GM18951 (cell line): ENCODE measurements at regions not wholly inside any gene's neighbourhood (a gene's known extent, or its start where the extent isn't known, plus 50 kb on each side); places are given as distances from the start of the nearest gene placed in this dataset.

ENCODE experiments used
- POLR2A ChIP-seq: IDR thresholded peaks from 4 replicates; pipeline ENCODE4 v1.6.1; 2011; ENCODE audit warnings: mild to moderate bottlenecking; ENCODE audit not compliant: insufficient read length, insufficient read depth; ENCODE audit errors: extremely low read depth
- in situ Hi-C: fragments of 300-500 bp; cut with MboI; formaldehyde crosslinking; loops from one replicate; pipeline ENCODE4 v1.12.0; 2022; ENCODE audit warnings: low sequenced_read_pairs, mixed read lengths, inconsistent platforms; ENCODE audit not compliant: unreplicated experiment

DNA sequence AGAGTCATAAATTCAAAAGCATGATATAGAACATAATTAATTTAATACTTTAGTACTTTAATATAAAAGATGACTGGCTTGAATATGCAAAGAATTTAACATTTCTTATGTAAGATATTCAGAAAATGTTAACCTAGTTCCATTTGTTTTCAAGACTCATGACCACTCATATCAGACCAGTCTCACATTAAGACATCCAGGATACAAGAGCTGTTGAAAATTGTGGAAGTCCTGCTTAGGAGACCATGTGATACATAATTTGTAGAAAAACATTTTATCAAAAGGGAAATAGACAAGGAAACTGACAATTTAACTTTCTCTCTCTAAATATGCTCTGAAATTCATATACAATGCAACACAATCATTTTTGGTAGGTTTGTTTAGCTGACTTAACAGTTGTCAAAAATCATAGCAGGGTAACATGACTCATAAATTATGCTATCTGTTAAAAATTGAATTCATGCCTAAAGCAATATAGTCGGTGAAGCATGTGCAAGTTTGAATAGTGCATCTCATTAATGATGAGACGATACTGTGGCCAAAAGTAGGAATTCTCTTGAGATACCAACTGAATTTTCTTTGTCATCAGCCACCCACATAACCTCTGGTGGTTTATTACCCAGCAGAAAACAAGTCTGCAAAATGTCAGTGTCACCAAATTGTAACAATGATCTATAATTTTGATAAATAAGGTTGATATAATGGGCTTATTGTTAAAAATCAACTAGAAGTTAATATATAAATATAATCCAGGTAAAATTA is 211.4 kb downstream of the GASK1B start:
- no peak for TF ChIP-seq POLR2A
- in situ Hi-C loops: no loop called here

DNA sequence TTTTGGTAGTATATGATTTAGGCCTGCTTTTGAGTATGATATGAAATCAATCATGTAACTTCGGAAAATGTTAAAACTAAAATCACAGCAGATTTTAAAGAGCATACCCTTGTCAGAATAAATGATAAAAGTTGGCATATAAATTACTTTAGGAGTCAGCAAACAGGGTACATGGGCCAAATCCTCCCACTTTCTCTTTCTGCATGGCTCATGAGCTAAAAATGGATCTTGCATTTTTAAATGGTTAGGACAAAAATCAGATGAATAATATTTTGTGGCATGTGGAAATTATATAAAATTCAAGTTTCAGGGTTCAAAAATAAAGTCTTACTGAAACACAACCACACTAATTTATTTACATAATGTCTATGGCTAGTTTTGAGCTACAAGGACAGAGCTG is 214.9 kb downstream of the GASK1B start:
- in situ Hi-C loops: no loop called here

DNA sequence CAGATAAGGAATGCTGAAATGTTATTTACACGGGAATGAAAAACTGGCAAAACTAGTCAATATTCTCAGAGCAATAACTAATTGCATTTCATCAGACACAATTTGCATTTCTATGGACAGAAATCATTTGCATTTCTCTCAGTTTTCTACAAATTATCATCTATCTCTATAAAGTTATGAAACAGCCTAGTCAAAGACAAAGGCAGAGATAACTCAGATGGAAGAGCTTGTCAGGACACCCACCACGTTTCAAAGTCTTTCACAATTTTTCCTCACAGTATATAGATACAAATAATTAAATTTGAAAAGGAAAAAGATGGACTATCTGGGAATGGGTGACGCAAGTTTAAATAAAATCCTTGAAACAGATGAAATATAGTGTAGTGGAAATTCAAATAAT is 230.8 kb downstream of the GASK1B start:
- TF ChIP-seq POLR2A: no peak
- in situ Hi-C loops: no loop called here

More for the DNA sequence above, 214.9 kb downstream of the GASK1B start:
- TF ChIP-seq POLR2A: no peak

DNA sequence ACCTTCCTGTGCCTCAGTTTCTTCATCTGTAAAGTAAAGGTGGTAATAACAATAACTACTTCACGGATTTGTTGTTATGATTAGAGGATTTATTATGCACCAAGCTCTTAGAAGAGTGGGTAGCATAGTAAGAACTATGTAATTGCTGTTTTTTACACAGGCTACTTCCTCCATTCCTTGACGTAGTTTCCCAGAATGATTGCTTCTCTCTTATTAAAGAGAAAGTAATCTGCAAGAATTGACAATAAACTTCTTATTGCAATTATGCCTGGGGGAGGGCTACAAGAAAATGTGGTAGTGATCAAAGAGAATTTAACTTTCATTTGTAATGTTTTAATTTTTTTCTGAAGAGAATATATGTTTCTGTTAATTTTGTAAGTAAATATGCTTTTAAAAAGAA is 238.7 kb downstream of the GASK1B start:
- in situ Hi-C loops: no loop called here

DNA sequence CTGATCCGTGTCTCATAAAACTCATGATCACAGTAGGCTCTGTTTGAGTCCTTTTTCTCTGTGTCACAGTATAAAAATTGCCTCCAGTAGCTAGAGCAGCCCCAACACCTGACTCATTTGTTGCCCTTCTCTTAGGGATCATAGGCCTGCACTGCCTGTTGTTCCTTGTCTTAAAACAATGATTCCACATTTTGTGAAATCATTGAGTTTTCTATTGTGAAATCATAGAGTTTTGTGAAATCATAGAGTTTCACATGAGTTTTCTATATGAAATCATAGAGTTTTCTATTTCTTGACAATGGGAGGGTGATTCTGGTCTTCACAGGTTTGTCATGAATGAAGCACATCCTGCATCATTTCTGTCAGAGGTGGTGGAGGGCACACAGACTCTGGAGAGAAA is 239.9 kb downstream of the GASK1B start:
- in situ Hi-C loops: no loop called here
- no peak for TF ChIP-seq POLR2A

More for the DNA sequence above, 238.7 kb downstream of the GASK1B start:
- no peak for TF ChIP-seq POLR2A

DNA sequence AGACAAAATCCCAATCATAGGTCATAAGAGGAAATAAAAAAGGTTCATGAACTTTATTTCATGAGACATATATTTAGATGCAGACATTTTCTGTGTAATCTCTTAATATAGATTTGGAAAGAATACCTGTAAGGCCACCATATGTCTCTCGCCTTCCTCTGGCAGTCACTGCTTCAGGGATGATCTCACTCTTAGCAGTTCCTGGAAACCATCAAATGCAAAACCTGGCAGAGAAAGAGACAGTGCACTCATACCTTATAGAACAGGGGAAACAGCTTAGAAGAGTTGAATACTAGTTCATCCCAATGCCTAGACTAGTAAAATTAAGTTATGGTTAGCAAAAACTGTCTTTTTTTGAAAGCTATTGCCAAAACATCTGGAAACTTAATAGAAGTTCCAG is 243.3 kb downstream of the GASK1B start:
- no peak for TF ChIP-seq POLR2A
- in situ Hi-C loops: no loop called here

DNA sequence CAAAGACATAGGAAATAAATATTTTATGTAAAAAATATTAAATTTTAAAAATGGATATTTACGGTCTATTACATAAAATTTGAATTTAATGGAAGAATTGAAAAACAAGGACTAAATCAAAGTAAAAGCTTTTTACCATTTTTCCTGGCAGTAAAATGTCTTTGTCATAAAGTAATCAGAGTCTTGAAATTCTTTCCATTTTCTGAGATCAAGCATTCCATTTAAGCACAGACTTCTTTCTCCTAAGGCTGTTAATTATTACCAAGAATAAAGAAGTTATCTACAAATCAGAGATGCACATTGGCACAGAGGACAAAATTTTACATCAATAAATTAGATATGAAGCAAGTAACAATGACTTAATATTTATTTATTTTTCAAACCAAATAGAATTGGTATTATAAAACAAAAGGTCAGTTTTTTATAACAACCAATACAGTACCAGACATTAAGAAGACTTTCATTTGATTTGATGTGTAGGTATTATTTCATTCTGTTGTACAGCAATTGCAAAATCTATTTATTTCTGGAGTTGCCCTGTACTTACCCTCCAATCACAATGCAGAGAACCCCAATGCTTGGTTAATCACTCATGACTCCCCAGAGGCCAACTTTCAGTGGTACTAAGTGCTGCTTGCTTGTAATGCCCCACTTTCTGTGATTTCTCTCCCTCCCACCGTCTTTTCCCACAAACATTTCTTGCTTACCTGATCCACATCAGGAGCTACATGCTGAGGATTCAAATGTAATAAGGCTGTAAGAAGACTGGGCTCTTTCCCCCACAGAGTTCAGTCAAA is 254.6 kb downstream of the GASK1B start:
- in situ Hi-C loops: no loop called here
- no peak for TF ChIP-seq POLR2A

DNA sequence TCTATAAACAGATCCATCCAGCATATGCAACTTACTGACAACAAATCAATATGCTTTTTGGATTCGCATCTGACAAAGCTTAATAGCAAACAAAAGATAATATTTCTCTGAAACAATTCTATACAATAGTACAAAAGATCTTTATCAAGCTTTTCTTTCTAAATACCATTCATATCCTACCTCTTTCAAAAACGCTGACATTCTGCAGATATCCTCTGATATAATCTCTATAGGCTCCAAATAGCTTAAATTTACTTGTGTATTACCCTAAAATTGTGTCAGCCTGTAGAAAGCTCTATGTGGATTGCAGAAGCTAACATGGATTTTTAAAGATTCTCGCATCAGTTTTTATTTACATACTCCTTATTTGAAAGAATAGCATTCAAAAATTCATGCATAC is 260.6 kb downstream of the GASK1B start:
- in situ Hi-C loops: no loop called here
- TF ChIP-seq POLR2A: no peak

DNA sequence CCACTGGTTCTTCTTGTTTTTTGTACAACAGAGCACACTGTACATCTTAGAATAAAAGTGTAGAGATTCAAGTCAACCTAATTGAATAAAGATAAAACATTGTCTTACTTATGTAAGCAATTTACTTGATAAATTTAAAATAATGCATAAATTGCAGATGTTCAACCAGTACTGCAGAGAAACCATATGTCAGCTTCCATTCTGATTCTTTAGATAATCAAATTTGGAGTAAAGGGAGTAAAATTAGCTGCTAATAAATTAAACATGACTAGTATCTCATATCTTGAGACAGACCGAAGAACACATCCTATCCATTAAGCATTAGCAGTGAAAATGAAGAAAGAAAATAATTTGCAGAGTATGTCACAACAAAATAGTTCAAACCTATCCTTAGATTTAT is 261.2 kb downstream of the GASK1B start:
- TF ChIP-seq POLR2A: no peak
- in situ Hi-C loops: no loop called here

DNA sequence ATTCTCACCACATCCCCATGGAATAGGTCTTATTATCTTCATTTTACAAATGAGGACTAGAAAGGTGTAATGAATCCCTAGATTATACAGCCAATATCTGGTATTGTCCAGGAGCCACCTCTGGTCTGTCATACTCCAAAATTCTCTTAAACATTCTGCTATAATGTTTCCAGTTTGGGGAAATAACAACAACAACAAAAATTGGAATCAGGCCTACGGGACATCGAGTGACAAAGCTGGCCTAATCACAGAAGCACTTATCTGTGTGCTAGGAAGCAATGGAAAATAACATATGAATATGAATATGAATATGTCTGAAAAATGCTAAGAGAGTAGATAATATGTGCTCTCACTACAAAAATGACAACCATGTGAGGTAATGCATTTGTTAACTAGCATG is 264.1 kb downstream of the GASK1B start:
- in situ Hi-C loops: no loop called here
- no peak for TF ChIP-seq POLR2A

DNA sequence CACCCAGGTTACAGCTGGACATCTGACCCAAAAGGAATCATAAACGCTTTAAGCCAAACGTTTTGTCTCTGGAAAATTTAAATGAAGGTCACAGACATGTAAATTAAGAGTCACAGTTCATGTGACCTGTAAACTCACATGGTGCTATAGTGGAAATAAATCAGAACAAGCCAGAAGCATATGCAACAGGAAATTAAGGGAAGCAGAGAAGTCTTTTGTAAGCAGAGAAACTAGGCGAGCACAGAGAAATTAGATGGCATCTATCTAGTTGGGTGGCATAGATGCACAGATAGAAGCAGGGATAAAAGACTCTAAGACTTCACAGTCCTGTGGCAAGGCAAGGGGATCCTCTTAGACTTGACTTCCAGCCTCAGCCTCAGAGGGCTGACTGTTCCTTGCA is 264.8 kb downstream of the GASK1B start:
- no peak for TF ChIP-seq POLR2A
- in situ Hi-C loops: no loop called here

DNA sequence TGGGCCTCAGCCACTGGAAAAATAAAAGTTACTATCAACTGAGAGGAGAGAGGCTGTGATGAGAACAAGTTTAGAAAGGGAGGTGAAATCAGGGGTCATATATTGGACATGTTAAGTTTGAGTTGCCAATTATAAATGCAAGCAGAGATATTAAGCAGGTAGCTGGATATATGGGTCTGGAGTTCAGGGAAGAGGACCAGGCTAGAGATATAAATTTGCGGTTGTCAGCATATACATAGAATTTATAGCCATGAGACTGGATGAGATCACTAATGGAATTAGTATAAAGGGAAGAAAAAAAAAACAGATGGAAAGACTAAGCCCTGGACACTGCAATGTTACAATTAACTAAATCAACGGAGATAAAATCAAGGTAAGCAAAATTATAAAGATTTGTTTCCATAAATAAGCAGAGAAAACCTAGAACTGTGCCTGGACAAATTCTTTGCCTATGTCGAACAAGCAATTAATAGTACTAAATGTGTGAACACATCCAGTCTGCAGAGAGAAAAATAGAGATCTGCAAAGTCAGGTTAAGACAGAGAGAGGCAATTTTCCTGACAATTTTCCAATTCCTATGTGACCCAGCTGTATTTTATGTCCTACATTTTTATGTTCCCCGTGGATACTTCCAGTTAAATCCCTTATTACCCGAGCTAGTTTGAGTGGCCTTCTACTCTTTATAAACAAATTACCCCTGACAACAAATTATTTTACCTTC is 265.4 kb downstream of the GASK1B start:
- in situ Hi-C loops: no loop called here
- TF ChIP-seq POLR2A: no peak

DNA sequence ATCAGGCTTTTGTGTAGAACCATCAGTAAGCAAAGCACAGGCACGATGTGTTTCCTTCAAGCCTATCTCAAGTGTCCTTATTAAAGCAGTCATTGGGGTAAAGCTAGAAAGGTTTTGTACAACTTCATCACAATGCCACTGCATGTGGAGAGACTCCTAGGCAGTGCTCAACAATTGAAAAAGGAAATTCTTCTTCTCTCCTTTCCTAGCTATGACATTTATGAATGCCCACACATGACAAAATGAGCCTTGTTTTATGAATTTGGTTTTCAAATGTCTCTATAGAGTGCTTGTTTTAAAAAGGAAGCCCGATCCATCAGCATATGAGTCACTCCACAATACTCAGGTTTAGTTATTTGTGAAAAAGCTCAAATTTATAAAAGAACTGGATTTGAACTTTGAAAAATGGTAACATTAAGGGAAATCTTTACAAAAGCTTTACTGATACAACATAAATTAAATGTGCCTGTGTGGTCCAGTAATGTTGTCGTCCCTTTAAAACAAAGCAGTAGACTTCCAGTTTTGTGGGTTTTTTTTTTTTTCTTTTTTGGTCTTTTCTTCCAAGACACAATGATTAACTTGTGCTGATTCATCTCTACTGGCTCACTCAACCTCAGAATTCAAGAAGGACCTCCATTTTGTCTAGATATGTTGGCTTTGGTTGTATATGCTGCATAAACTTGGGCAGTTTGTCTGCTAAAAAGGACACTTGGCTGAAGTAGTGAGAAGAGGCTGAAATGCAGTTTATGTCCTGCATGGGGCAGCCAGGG is 273.8 kb downstream of the GASK1B start:
- in situ Hi-C loops: no loop called here
- no peak for TF ChIP-seq POLR2A
